HepG2 (cell line): ENCODE measurements at regions not wholly inside any gene's neighbourhood (a gene's known extent, or its start where the extent isn't known, plus 50 kb on each side); places are given as distances from the start of the nearest gene placed in this dataset.
A peak's percentile ranks its signal among the peaks of the same experiment; 100 is the strongest.

ENCODE experiments used
- ATAC-seq: fragments of 200-7000 bp; cut with Tn5 transposase; 3 replicates; pipeline ENCODE4 v1.9.1; 2020; ENCODE audit warnings: mild to moderate bottlenecking, moderate library complexity
- BruUV-seq: library from RNA; stranded (reverse); fragments of 400-500 nt; replicated peaks from 2 replicates; lab custom pipeline; 2021; lab: Mats Ljungman, UMichigan
- CTCF ChIA-PET: fragments of 300-600 bp; formaldehyde crosslinking; extraction: SDS; loops from one replicate; lab custom pipeline; 2021; ENCODE audit warnings: low total read pairs, inconsistent platforms, low intra/inter-chr PET ratio; lab: Yijun Ruan, JAX
- POLR2A ChIA-PET: fragments of 350-600 bp; sonication (Branson Sonifier 250); formaldehyde crosslinking; loops from one replicate; lab custom pipeline; 2020; ENCODE audit warnings: antibody characterized with exemption, inconsistent platforms; lab: Yijun Ruan, JAX
- DNase-seq: peaks from one replicate; pipeline ENCODE4 v3.0.0-alpha.2; 2015; ENCODE audit warnings: low spot score
- FAIRE-seq: peaks from 3 replicates; lab custom pipeline; 2011; peaks lifted over from hg19 to GRCh38; lab: Jason Lieb, UNC
- H2AFZ ChIP-seq: one replicate; pipeline ENCODE4 v1.6.1; 2011; ENCODE audit warnings: low read length, inconsistent platforms
- H3K27ac ChIP-seq: fragments of 300-600 bp; 3 replicates; pipeline ENCODE4 v1.8.0; 2011; ENCODE audit warnings: mixed run types, mild to moderate bottlenecking, mixed read lengths, low read length, inconsistent platforms; ENCODE audit not compliant: insufficient read depth; ENCODE audit errors: extremely low read length
- H3K27me3 ChIP-seq, 2 experiments: fragments of 200-600 bp in 1 of 2; 2 replicates in 1 of 2; 3 replicates in 1 of 2; pipeline versions ENCODE4 v1.6.0 to v1.8.0; 2011; ENCODE audit warnings: low read length in 2 of 2, mild to moderate bottlenecking in 2 of 2, moderate library complexity in 2 of 2, inconsistent platforms in 1 of 2; ENCODE audit not compliant: insufficient read depth in 2 of 2, control insufficient read depth in 1 of 2
- H3K36me3 ChIP-seq, 2 experiments: fragments of 200-600 bp in 1 of 2; replicated peaks in 1 of 2; 2 replicates in 1 of 2; 3 replicates in 1 of 2; pipeline versions ENCODE4 v1.5.1 to v1.8.0; 2011; ENCODE audit warnings: low read length in 2 of 2, inconsistent platforms in 1 of 2; ENCODE audit not compliant: insufficient read depth in 2 of 2, control insufficient read depth in 1 of 2
- H3K4me1 ChIP-seq: 2 replicates; pipeline ENCODE4 v1.5.1; 2012; ENCODE audit warnings: low read length, inconsistent platforms; ENCODE audit not compliant: insufficient read depth
- H3K4me2 ChIP-seq: 2 replicates; pipeline ENCODE4 v1.6.0; 2011; ENCODE audit warnings: low read depth, low read length, inconsistent platforms
- H3K4me3 ChIP-seq, 3 experiments: fragments of 200-600 bp in 1 of 3; sonication (generic), shearing (Covaris generic) in 1 of 3; replicated peaks in 1 of 3; 2 replicates each; pipeline ENCODE4 v1.5.1; 2011 to 2016; ENCODE audit warnings: low read length in 3 of 3, inconsistent platforms in 2 of 3, low read depth in 2 of 3, mild to moderate bottlenecking in 2 of 3, control low read depth in 1 of 3, mixed read lengths in 1 of 3; ENCODE audit not compliant: insufficient read depth in 1 of 3
- H3K79me2 ChIP-seq: one replicate; pipeline ENCODE4 v1.6.1; 2011; ENCODE audit warnings: low read length, inconsistent platforms; ENCODE audit not compliant: insufficient read depth
- H3K9ac ChIP-seq: 2 replicates; pipeline ENCODE4 v1.6.0; 2011; ENCODE audit warnings: mild to moderate bottlenecking, low read depth, low read length, inconsistent platforms; ENCODE audit not compliant: insufficient read depth
- H3K9me3 ChIP-seq: 2 replicates; pipeline ENCODE4 v1.5.1; 2012; ENCODE audit warnings: mild to moderate bottlenecking, low read length
- H4K20me1 ChIP-seq: 2 replicates; pipeline ENCODE4 v1.6.0; 2011; ENCODE audit warnings: inconsistent platforms, mild to moderate bottlenecking, low read length, moderate library complexity; ENCODE audit not compliant: insufficient read depth
- FOXA1 ChIP-seq, 2 experiments: fragments of 450-650 bp in 1 of 2; sonication (generic) in 1 of 2; formaldehyde crosslinking in 1 of 2; IDR thresholded peaks; 2 replicates each; pipeline versions ENCODE4 v1.4.0 to v1.6.1; 2016 to 2020; ENCODE audit warnings: missing genetic modification reagents in 1 of 2
- FOXC1 ChIP-seq: sonication (generic); formaldehyde crosslinking; IDR thresholded peaks from 2 replicates; pipeline ENCODE4 v1.8.0; 2022; ENCODE audit warnings: mild to moderate bottlenecking, missing genetic modification reagents, borderline replicate concordance
- HIVEP1 ChIP-seq: sonication (generic); formaldehyde crosslinking; IDR thresholded peaks from 2 replicates; pipeline ENCODE4 v1.4.0; 2020; ENCODE audit warnings: mild to moderate bottlenecking, missing genetic modification reagents
- KLF16 ChIP-seq, 2 experiments: sonication (generic) in 1 of 2; formaldehyde crosslinking in 1 of 2; IDR thresholded peaks; 2 replicates each; pipeline versions ENCODE4 v1.6.1 to v1.8.0; 2016 to 2023; ENCODE audit warnings: missing genetic modification reagents in 2 of 2, missing compliant biosample characterization in 1 of 2
- NR2F1 ChIP-seq, 2 experiments: fragments of 450-650 bp in 1 of 2; formaldehyde crosslinking in 1 of 2; IDR thresholded peaks; 2 replicates each; pipeline versions ENCODE4 v1.5.0 to v1.6.1; 2016 to 2020; ENCODE audit warnings: mild to moderate bottlenecking in 1 of 2, missing compliant biosample characterization in 1 of 2, missing genetic modification reagents in 1 of 2, moderate library complexity in 1 of 2
- NR3C1 ChIP-seq: sonication (generic); formaldehyde crosslinking; IDR thresholded peaks from 2 replicates; pipeline ENCODE4 v1.4.0; 2020; ENCODE audit warnings: missing genetic modification reagents
- NRL ChIP-seq: sonication (generic); formaldehyde crosslinking; IDR thresholded peaks from 2 replicates; pipeline ENCODE4 v1.5.0; 2020; ENCODE audit warnings: missing genetic modification reagents, mild to moderate bottlenecking, moderate library complexity, borderline replicate concordance
- PHF21A ChIP-seq: sonication (generic); formaldehyde crosslinking; IDR thresholded peaks from 2 replicates; pipeline ENCODE4 v1.5.0; 2020; ENCODE audit warnings: mild to moderate bottlenecking, missing genetic modification reagents
- PRMT3 ChIP-seq: sonication (generic); formaldehyde crosslinking; IDR thresholded peaks from 2 replicates; pipeline ENCODE4 v1.8.1; 2022; ENCODE audit warnings: low read depth, mild to moderate bottlenecking, moderate library complexity, missing genetic modification reagents, borderline replicate concordance
- SALL1 ChIP-seq: sonication (generic); formaldehyde crosslinking; IDR thresholded peaks from 2 replicates; pipeline ENCODE4 v1.8.0; 2022; ENCODE audit warnings: mild to moderate bottlenecking, missing genetic modification reagents
- SNAPC2 ChIP-seq: sonication (generic); formaldehyde crosslinking; IDR thresholded peaks from 2 replicates; pipeline ENCODE4 v1.8.1; 2022; ENCODE audit warnings: mild to moderate bottlenecking, missing genetic modification reagents
- TBX2 ChIP-seq: sonication (generic); formaldehyde crosslinking; IDR thresholded peaks from 2 replicates; pipeline ENCODE4 v1.5.0; 2020; ENCODE audit warnings: missing genetic modification reagents, mild to moderate bottlenecking, borderline replicate concordance
- YEATS4 ChIP-seq: sonication (generic); formaldehyde crosslinking; IDR thresholded peaks from 2 replicates; pipeline ENCODE4 v1.4.0; 2020; ENCODE audit warnings: missing genetic modification reagents, borderline replicate concordance
- ZNF17 ChIP-seq: sonication (generic); formaldehyde crosslinking; IDR thresholded peaks from 2 replicates; pipeline ENCODE4 v1.5.0; 2020; ENCODE audit warnings: mild to moderate bottlenecking, missing genetic modification reagents
- ZNF382 ChIP-seq: sonication (generic); formaldehyde crosslinking; IDR thresholded peaks from 2 replicates; pipeline ENCODE4 v1.5.0; 2020; ENCODE audit warnings: missing genetic modification reagents, mild to moderate bottlenecking, borderline replicate concordance
- ZNF652 ChIP-seq: IDR thresholded peaks from 2 replicates; pipeline ENCODE4 v1.6.1; 2016; ENCODE audit warnings: low read depth, borderline replicate concordance
- ZNF709 ChIP-seq: sonication (generic); formaldehyde crosslinking; IDR thresholded peaks from 2 replicates; pipeline ENCODE4 v1.5.0; 2020; ENCODE audit warnings: mild to moderate bottlenecking, missing genetic modification reagents
- ZSCAN25 ChIP-seq: sonication (generic); formaldehyde crosslinking; IDR thresholded peaks from 2 replicates; pipeline ENCODE4 v1.8.0; 2022; ENCODE audit warnings: mild to moderate bottlenecking, missing genetic modification reagents
- whole genome bisulfite sequencing: methylation state at CpG from one replicate; pipeline ENCODE4 v1.1.6; 2017; ENCODE audit warnings: low lambda C conversion rate; 5-methylcytosine and 5-hydroxymethylcytosine counted together
- in situ Hi-C: cut with HindIII; loops from 2 replicates; pipeline ENCODE4 v1.10.0; 2017; ENCODE audit warnings: low pct_unique_long_range_greater_than_20kb; ENCODE audit not compliant: extremely low pct_ligation_motif_present
- intact Hi-C: fragments of 100-400 bp; cut with micrococcal nuclease; formaldehyde crosslinking; loops from one replicate; pipeline ENCODE4 v1.10.0; 2022; ENCODE audit not compliant: unreplicated experiment
- TF ChIP-seq, protein P1 (sequence below): IDR thresholded peaks from 2 replicates; pipeline ENCODE4 v1.4.0; 2020; ENCODE audit warnings: mild to moderate bottlenecking, missing genetic modification reagents
- TF ChIP-seq, protein P2 (sequence below): sonication (generic); formaldehyde crosslinking; conservative IDR thresholded peaks from 2 replicates; pipeline ENCODE4 v1.4.0; 2020; ENCODE audit warnings: mild to moderate bottlenecking, missing genetic modification reagents, moderate library complexity

DNA sequence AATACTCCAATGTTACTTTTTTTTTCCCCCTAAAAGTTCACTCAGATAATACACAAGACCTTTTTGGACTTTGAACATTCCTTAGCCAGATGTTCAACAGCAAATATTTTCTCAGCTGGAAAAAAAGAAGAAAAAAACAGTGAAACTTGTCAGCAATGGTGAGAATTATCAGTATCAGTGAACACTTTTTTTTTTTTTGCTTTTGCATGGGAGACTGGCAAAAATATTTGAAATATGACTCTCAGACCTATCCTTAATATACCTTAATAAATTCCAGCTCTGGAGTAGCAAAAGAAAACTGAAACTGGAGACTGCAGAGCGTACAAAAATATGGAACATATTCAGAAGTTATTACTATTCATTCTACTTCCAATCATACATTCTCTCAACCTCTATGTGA, 92.3 kb downstream of the RFPL4B start:
- WGBS: 7% methylated on average over 1 of the region's 1 CpG
- ATAC-seq (peak; percentile 22; the same call in 1 of the 3 replicates), FAIRE-seq (no peak), DNase-seq (peak; percentile 23)
- in situ Hi-C loops: no loop called here
- no peaks in the 10 kb centered on the region for H3K9me3 ChIP-seq
- no peak overlapping the region for H3K4me3 ChIP-seq
- ChIA-PET CTCF (no interaction called here), POLR2A (no interaction called here)
- H3K4me2 ChIP-seq: 0 out of 2 replicates have a peak overlapping the region, but pooled peaks have one; percentile 1
- no TSS peak for BruUV-seq
- peaks cover 15% of the 10 kb centered on the region for H3K4me1 ChIP-seq
- H4K20me1 ChIP-seq: no peaks in the 10 kb centered on the region
- no peaks in the 10 kb centered on the region for H3K79me2 ChIP-seq
- H2AFZ ChIP-seq: no peak overlapping the region
- H3K9ac ChIP-seq: no peak overlapping the region
- H3K27ac ChIP-seq: no peak overlapping the region
- no peaks in the 10 kb centered on the region for H3K36me3 ChIP-seq
- no peaks in the 10 kb centered on the region for H3K27me3 ChIP-seq
- intact Hi-C loops: no loop called here
- TF ChIP-seq, protein P1, sequence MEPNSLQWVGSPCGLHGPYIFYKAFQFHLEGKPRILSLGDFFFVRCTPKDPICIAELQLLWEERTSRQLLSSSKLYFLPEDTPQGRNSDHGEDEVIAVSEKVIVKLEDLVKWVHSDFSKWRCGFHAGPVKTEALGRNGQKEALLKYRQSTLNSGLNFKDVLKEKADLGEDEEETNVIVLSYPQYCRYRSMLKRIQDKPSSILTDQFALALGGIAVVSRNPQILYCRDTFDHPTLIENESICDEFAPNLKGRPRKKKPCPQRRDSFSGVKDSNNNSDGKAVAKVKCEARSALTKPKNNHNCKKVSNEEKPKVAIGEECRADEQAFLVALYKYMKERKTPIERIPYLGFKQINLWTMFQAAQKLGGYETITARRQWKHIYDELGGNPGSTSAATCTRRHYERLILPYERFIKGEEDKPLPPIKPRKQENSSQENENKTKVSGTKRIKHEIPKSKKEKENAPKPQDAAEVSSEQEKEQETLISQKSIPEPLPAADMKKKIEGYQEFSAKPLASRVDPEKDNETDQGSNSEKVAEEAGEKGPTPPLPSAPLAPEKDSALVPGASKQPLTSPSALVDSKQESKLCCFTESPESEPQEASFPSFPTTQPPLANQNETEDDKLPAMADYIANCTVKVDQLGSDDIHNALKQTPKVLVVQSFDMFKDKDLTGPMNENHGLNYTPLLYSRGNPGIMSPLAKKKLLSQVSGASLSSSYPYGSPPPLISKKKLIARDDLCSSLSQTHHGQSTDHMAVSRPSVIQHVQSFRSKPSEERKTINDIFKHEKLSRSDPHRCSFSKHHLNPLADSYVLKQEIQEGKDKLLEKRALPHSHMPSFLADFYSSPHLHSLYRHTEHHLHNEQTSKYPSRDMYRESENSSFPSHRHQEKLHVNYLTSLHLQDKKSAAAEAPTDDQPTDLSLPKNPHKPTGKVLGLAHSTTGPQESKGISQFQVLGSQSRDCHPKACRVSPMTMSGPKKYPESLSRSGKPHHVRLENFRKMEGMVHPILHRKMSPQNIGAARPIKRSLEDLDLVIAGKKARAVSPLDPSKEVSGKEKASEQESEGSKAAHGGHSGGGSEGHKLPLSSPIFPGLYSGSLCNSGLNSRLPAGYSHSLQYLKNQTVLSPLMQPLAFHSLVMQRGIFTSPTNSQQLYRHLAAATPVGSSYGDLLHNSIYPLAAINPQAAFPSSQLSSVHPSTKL (CRISPR knock-in tag): peak; percentile 55
- TF ChIP-seq NR2F1 (CRISPR knock-in tag; IDR thresholded peaks at IDR 0.05) (no peak), FOXC1 (CRISPR knock-in tag) (no peak), ZSCAN25 (CRISPR knock-in tag) (no peak), NRL (CRISPR knock-in tag) (no peak), ZNF382 (CRISPR knock-in tag) (no peak), KLF16 (CRISPR knock-in tag; IDR thresholded peaks at IDR 0.05) (no peak), HIVEP1 (CRISPR knock-in tag) (no peak), NR3C1 (no peak), PRMT3 (CRISPR knock-in tag) (no peak), YEATS4 (CRISPR knock-in tag) (no peak), ZNF17 (CRISPR knock-in tag) (no peak), ZNF709 (CRISPR knock-in tag) (no peak), SNAPC2 (CRISPR knock-in tag) (no peak), PHF21A (no peak), ZNF652 (no peak), FOXA1 (IDR thresholded peaks at IDR 0.05) (no peak), FOXA1 (CRISPR knock-in tag; IDR thresholded peaks at IDR 0.05) (no peak), SALL1 (CRISPR knock-in tag) (no peak), TBX2 (0 out of 2 replicates have a peak, but pooled peaks have one; percentile 32)
- TF ChIP-seq, protein P2, sequence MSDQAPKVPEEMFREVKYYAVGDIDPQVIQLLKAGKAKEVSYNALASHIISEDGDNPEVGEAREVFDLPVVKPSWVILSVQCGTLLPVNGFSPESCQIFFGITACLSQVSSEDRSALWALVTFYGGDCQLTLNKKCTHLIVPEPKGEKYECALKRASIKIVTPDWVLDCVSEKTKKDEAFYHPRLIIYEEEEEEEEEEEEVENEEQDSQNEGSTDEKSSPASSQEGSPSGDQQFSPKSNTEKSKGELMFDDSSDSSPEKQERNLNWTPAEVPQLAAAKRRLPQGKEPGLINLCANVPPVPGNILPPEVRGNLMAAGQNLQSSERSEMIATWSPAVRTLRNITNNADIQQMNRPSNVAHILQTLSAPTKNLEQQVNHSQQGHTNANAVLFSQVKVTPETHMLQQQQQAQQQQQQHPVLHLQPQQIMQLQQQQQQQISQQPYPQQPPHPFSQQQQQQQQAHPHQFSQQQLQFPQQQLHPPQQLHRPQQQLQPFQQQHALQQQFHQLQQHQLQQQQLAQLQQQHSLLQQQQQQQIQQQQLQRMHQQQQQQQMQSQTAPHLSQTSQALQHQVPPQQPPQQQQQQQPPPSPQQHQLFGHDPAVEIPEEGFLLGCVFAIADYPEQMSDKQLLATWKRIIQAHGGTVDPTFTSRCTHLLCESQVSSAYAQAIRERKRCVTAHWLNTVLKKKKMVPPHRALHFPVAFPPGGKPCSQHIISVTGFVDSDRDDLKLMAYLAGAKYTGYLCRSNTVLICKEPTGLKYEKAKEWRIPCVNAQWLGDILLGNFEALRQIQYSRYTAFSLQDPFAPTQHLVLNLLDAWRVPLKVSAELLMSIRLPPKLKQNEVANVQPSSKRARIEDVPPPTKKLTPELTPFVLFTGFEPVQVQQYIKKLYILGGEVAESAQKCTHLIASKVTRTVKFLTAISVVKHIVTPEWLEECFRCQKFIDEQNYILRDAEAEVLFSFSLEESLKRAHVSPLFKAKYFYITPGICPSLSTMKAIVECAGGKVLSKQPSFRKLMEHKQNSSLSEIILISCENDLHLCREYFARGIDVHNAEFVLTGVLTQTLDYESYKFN: peak; percentile 64
